Skin epidermis (tissue), 12 donors: ENCODE measurements at regions not wholly inside any gene's neighbourhood (a gene's known extent, or its start where the extent isn't known, plus 50 kb on each side); places are given as distances from the start of the nearest gene placed in this dataset.

Source experiments
- H3K27ac ChIP-seq, 21 experiments: fragments of 200-600 bp; sonication (generic) in 11 of 21; one replicate each; pipeline ENCODE4 v1.5.0; 2020; ENCODE audit warnings: mild to moderate bottlenecking in 3 of 21, inconsistent platforms in 2 of 21, moderate library complexity in 2 of 21
- H3K4me3 ChIP-seq, 7 experiments: fragments of 200-600 bp; sonication (generic) in 2 of 7; one replicate each; pipeline ENCODE4 v1.5.0; 2020; ENCODE audit warnings: inconsistent platforms in 2 of 7, mild to moderate bottlenecking in 2 of 7, moderate library complexity in 1 of 7

DNA sequence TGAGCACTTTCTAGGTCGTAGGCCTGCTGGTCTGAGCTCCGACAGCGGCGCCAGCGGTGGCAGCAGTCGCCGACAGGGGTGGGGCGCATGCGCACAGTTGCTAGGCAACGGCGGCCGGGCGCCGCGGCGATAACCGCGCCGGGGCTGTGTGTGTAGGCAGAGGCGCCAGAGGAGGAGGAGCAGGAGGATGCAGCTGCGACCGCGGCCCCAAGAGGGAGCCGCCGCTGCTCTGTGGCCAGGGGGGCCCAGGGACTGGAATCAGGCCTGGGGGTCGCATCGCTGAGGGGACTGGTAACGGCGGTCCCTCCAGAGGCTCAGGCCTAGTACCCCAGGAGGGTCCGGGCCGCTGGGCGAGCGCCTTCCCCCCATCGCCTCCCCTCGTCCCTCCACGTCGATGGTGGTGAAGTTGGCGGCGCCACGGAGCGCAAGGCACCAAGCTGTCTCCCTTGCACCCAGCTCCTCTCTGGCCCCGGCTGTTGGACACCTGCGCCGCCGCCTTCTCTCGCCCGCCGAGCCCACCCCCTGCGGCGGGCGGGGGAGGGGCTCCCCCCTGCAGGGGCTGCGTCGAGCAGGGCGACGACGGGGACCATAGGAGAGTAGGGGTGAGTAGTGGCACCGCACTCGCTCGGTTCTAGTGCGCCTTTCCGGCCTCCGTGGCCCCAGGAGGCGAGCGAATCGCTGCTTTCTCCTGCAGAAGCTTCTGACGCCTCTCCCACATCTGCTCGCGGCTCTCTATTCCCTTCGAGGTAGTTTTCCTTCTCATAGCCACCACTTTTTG, 58.6 kb upstream of the ZC4H2 start, which contains the start of gene ZC3H12B:
Gene ZC3H12B (plus strand): TSS at position 159 of the 778 bp plus-strand sequence.
- Histone ChIP-seq H3K4me3 (peak within 1 kb of the TSS; percentile 24 to 55 (median 43)), H3K27ac (peak within 1 kb of the TSS in 17 of 21 experiments; percentile 5 to 84 (median 54))

DNA sequence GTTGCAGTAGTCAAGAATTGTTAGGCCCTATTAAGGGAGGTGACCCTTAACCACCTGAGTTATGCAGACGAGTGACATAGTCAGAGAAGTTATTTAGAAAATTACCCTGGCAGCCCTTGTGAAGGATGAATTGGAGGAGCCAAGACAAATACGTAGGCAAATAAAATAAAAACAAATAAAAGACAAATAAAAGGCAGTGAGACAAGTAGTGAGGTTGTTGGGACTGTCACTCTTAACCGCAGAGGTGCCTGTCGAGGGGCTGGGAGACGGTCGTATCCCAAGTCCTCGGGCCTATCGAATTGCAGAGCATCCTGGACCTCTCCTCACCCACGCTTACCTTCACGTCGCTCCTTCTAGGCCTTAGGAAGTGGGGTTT, 58.0 kb upstream of the ZC4H2 start:
- Histone ChIP-seq H3K27ac (peak overlapping the region in 9 of 21 experiments; percentile 5 to 67 (median 46)), H3K4me3 (peak overlapping the region; percentile 12 to 55 (median 43))
